HG02973 (cell line): ENCODE measurements at regions not wholly inside any gene's neighbourhood (a gene's known extent, or its start where the extent isn't known, plus 50 kb on each side); places are given as distances from the start of the nearest gene placed in this dataset.

Experiments used
- ATAC-seq: cut with Tn5 transposase; IDR thresholded peaks from one replicate; pipeline ENCODE4 v1.9.1; 2021; ENCODE audit warnings: moderate library complexity; ENCODE audit not compliant: unreplicated experiment

GRCh38 chr4:61036071-61036684 lies 163.9 kb upstream of the ADGRL3 start:
- ATAC-seq, result no peak

DNA sequence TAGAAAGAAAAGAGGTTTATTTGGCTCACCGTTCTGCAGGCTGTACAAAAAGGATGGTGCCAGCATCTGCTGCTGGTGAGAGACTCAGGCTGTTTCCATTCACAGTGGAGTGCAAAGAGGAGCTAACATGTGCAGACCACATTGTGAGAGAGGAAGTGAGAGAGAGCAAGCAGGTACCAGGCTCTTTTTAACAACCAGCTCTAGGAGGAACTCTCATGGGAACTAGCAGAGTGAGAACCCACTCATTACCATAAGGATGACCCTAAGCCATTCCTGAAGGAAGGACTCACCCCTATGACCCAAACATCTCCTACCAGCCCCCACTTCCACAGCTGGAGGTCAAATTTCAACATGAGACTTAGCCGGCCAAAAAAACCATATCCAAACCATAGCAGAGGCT lies 158.6 kb upstream of the ADGRL3 start:
- ATAC-seq, result no peak

- ATAC-seq, result no peak
These were observed 155.3 kb upstream of the ADGRL3 start for GRCh38 chr4:61044837-61045236.

GRCh38 chr4:61049018-61049417 lies 151.1 kb upstream of the ADGRL3 start:
- no peak for ATAC-seq

- ATAC-seq, result no peak
These were observed 132.7 kb upstream of the ADGRL3 start for GRCh38 chr4:61067381-61067780.

- ATAC-seq, result no peak
These were observed 132.1 kb upstream of the ADGRL3 start for GRCh38 chr4:61068060-61068459.

DNA sequence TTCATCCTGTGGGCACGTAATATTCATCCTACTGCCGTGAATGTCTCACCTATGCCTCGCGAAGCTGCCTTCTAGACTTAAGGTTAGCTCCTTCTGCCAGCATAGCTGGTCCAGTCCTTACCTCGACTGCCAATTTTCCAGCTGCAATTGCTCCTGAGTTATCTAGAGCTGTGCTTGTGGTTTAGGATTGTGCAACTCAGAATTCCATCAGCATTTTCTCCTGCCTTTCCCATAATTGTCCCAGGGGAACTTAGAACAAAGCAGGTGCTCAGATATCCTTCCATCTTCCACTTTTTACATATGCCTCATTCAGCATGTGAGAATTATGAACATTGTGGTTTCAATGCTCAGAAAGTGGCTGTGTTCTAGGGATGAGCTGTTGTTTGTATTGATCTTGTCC lies 131.4 kb upstream of the ADGRL3 start:
- ATAC-seq, result no peak

GRCh38 chr4:61070269-61070668 lies 129.9 kb upstream of the ADGRL3 start:
- no peak for ATAC-seq

DNA sequence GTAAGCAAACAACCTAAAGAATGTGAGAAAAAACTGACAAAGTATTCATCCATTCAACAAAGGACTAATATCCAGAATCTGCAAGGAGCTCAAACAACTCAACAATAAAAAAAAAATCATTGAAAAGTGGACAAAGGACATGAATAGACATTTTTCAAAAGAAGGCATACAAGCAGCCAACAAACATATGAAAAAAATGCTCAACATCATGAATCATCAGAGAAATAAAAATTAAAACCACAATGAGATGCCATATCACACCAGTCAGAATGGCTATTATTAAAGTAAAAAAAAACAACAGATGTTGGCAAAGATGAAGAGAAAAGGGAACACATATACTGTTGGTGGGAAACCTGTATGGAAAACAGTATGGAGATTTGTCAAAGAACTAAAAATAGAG lies 120.7 kb upstream of the ADGRL3 start:
- ATAC-seq, result no peak

GRCh38 chr4:61079976-61080375 lies 120.2 kb upstream of the ADGRL3 start:
- ATAC-seq, result no peak

- ATAC-seq, result no peak
These were observed 114.6 kb upstream of the ADGRL3 start for GRCh38 chr4:61085534-61085933.

DNA sequence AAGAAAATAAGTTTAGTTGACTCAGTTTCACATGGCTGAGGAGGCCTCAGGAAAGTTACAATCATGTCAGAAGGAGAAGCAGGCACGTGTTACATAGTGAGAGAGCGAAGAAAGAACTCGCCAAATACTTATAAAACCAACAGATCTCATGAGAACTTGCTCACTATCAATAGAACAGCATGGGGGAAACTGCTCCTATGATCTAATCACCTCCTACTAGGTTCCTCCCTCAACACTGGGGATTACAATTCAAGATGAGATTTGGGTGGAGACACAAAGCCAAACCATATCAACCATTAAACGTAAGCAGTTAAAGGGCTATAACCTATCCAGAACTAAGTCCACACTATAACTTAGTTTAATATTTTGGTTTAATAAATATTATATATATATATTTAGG lies 113.8 kb upstream of the ADGRL3 start:
- no peak for ATAC-seq

DNA sequence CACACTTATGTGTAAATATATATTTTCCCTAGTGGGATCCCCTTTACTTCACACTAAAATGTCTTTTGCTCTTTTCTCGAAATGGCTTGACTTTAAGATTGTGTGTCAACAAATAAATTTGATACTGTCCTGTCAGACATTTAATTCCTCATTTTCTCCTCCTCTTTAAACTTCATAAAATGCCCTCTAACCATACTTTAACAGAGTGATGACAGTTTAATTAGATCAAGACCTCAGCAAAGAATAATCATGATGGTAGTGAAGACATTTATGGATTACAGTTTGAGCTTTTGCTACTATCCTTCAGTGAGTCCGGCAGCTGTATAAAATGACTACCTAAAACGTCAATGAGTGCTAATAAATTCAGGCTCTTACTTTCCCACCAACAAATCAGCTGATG lies 113.1 kb upstream of the ADGRL3 start:
- ATAC-seq, result no peak

DNA sequence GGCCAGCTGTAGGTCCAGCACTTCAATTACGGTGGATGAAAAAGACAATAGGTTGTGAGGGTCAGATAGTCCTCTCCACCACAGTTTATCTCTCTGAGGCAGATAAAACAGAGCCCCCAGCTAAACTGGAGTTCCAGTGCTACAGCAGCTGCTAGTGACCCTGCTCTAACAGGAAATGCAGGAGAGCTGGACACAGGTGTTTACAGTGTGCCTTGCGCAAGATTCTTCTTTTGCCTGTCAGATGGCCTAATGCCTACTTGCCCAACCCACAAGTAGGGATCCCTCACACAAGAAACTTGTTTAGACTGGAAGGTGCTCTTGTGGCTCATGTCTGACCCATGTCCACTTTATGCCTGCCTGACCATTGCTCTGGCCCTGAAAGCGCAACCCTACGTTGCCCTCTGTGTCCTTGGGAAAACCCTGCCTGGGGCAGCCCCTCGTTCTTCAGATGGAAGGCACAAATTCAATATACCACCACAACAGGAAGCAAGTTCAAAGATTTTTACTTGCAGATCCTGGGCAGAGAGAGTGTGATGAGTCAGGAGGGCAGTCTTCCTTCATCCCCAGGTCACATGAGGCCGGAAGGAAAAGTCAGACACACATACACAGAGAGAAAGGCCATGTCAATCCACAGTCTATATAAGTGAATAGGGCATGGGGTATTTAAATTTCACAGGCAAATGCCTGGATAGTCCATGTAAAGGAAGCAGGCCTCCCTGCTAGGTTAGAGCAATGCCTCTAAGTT lies 105.1 kb upstream of the ADGRL3 start:
- ATAC-seq, result no peak

DNA sequence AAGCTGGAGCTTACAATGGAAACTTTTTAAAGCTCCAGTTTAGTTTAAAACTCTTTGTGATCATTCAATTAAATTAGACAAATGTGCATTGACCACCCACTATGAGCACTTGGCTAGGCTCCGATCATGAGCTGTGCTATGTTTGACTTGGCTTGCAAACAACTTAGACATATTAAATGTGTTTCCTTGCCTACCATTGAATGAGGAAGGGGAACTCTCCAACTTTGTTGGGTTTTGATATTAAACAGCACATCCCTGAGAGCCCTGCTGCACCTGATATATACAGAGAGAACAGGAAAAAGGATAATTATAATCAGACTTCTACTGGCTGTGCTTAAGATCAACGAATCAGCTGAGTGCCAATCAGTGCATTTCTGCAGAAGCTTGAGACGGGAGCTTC lies 71.4 kb upstream of the ADGRL3 start:
- no peak for ATAC-seq

DNA sequence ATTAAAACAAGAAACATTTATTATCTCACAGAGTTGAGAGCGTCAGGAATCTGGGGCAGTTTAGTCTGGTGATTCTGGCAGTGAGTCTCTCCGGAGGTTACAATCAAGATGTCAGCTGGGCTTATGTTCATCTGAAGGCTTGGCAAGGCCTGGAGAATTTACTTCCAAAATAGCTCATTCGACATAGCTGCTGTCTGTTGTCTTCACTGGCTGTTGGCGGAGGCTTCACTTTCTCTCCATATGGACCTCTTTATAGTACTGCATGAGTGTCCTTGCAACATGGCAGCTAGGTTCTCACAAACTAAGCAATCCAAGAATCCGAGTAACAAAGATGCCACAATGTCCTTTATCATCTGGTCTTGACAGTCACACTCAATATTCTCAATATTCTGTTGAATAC lies 70.2 kb upstream of the ADGRL3 start:
- no peak for ATAC-seq

GRCh38 chr4:61143461-61143860 lies 56.7 kb upstream of the ADGRL3 start:
- ATAC-seq, result no peak

GRCh38 chr4:61149278-61149677 lies 50.8 kb upstream of the ADGRL3 start:
- no peak for ATAC-seq
